Caco-2 (cell line): ENCODE measurements at regions not wholly inside any gene's neighbourhood (a gene's known extent, or its start where the extent isn't known, plus 50 kb on each side); places are given as distances from the start of the nearest gene placed in this dataset.
A peak's percentile ranks its signal among the peaks of the same experiment; 100 is the strongest.

ENCODE experiments used
- BruUV-seq: library from RNA; stranded (reverse); fragments of 400-500 nt; replicated peaks from 2 replicates; lab custom pipeline; 2021; lab: Mats Ljungman, UMichigan
- CTCF ChIA-PET: fragments of 300-600 bp; sonication (Branson Sonifier 250); formaldehyde crosslinking; loops from one replicate; lab custom pipeline; 2022; ENCODE audit warnings: antibody characterized with exemption; lab: Charles Lee
- POLR2A ChIA-PET: fragments of 300-600 bp; sonication (Branson Sonifier 250); formaldehyde crosslinking; loops from one replicate; lab custom pipeline; 2022; ENCODE audit warnings: antibody characterized with exemption; lab: Charles Lee
- DNase-seq, 2 experiments: peaks; one replicate each; pipeline versions ENCODE4 v3.0.0 to v3.0.0-alpha.2; 2020 to 2022
- H3K27me3 ChIP-seq: replicated peaks from 2 replicates; pipeline ENCODE4 v1.6.0; 2011; ENCODE audit warnings: low read length; ENCODE audit not compliant: control insufficient read depth, insufficient read depth
- H3K36me3 ChIP-seq: 2 replicates; pipeline ENCODE4 v1.5.1; 2011; ENCODE audit warnings: low read length; ENCODE audit not compliant: control insufficient read depth, insufficient read depth
- H3K4me1 ChIP-seq: fragments of 250-450 bp; sonication (Bioruptor Pico); 2 replicates; pipeline ENCODE4 v1.5.1; 2020; ENCODE audit warnings: mild to moderate bottlenecking
- H3K4me3 ChIP-seq: 2 replicates; pipeline ENCODE4 v1.5.1; 2011; ENCODE audit warnings: low read depth, mild to moderate bottlenecking, control low read depth, low read length
- H3K9me3 ChIP-seq: fragments of 250-450 bp; sonication (Bioruptor Pico); 2 replicates; pipeline ENCODE4 v1.5.1; 2020; ENCODE audit warnings: mild to moderate bottlenecking, moderate library complexity
- H3K27ac Mint-ChIP-seq: one replicate; pipeline ENCODE4 v1.8.0; 2022; ENCODE audit warnings: mixed read lengths; ENCODE audit not compliant: unreplicated experiment
- H3K27me3 Mint-ChIP-seq: one replicate; pipeline ENCODE4 v1.8.0; 2022; ENCODE audit warnings: mixed read lengths; ENCODE audit not compliant: insufficient read depth, unreplicated experiment
- H3K36me3 Mint-ChIP-seq: one replicate; pipeline ENCODE4 v1.8.0; 2022; ENCODE audit warnings: mild to moderate bottlenecking, mixed read lengths; ENCODE audit not compliant: insufficient read depth, unreplicated experiment
- H3K4me1 Mint-ChIP-seq: one replicate; pipeline ENCODE4 v1.8.0; 2022; ENCODE audit warnings: low read depth, mixed read lengths; ENCODE audit not compliant: unreplicated experiment
- H3K4me3 Mint-ChIP-seq: one replicate; pipeline ENCODE4 v1.8.0; 2022; ENCODE audit warnings: mild to moderate bottlenecking, moderate library complexity, mixed read lengths; ENCODE audit not compliant: unreplicated experiment
- H3K9me3 Mint-ChIP-seq: one replicate; pipeline ENCODE4 v1.8.0; 2022; ENCODE audit warnings: mixed read lengths; ENCODE audit not compliant: unreplicated experiment
- CTCF ChIP-seq, 2 experiments: fragments of 200-600 bp in 1 of 2; IDR thresholded peaks; 1 replicate in 1 of 2; 2 replicates in 1 of 2; pipeline versions ENCODE4 v1.5.1 to v1.8.0; 2011 to 2022; ENCODE audit warnings: antibody characterized with exemption in 1 of 2, control low read depth in 1 of 2, inconsistent platforms in 1 of 2, low read depth in 1 of 2, low read length in 1 of 2, mild to moderate bottlenecking in 1 of 2, moderate library complexity in 1 of 2; ENCODE audit not compliant: insufficient read depth in 1 of 2, severe bottlenecking in 1 of 2, unreplicated experiment in 1 of 2
- intact Hi-C: fragments of 100-400 bp; cut with micrococcal nuclease; formaldehyde crosslinking; loops from one replicate; pipeline ENCODE4 v1.10.0; 2022; ENCODE audit not compliant: unreplicated experiment

- no peaks in the 10 kb centered on the region for H3K36me3 ChIP-seq
- H3K4me3 ChIP-seq, result no peak overlapping the region
- DNase-seq, result peak in 1 of 2 experiments; percentile 25
- intact Hi-C loops, result no loop called here
- peaks cover 8% of the 10 kb centered on the region for H3K9me3 Mint-ChIP-seq
- H3K27me3 ChIP-seq, result no peaks in the 10 kb centered on the region
- no TSS peak for BruUV-seq
- H3K36me3 Mint-ChIP-seq, result peaks cover 6% of the 10 kb centered on the region
- peaks cover 8% of the 10 kb centered on the region for H3K4me1 Mint-ChIP-seq
- H3K27me3 Mint-ChIP-seq, result no peaks in the 10 kb centered on the region
- CTCF ChIA-PET, result no interaction called here
- 0 out of 2 replicates have a peak, but pooled peaks cover 7% of the 10 kb centered on the region for H3K9me3 ChIP-seq
- H3K27ac Mint-ChIP-seq, result no peak overlapping the region
- no peak for TF ChIP-seq CTCF (IDR thresholded peaks at IDR 0.05; ENCODE audit: insufficient read depth in 1 of 2, low read depth in 1 of 2, low read length in 1 of 2, severe bottlenecking in 1 of 2, unreplicated experiment in 1 of 2)
- no peak overlapping the region for H3K4me3 Mint-ChIP-seq
- H3K4me1 ChIP-seq, result no peaks in the 10 kb centered on the region
- POLR2A ChIA-PET, result no interaction called here
Measured at GRCh38 chr2:240355962-240356361, 79.5 kb upstream of the GPC1 start.

- no TSS peak for BruUV-seq
- Histone ChIP-seq H3K36me3 (no peaks in the 10 kb centered on the region), H3K4me3 (no peak overlapping the region), H3K9me3 (0 out of 2 replicates have a peak, but pooled peaks cover 7% of the 10 kb centered on the region), H3K4me1 (no peaks in the 10 kb centered on the region), H3K27me3 (no peaks in the 10 kb centered on the region)
- no peak for TF ChIP-seq CTCF (IDR thresholded peaks at IDR 0.05; ENCODE audit: insufficient read depth in 1 of 2, low read depth in 1 of 2, low read length in 1 of 2, severe bottlenecking in 1 of 2, unreplicated experiment in 1 of 2)
- ChIA-PET CTCF (no interaction called here), POLR2A (no interaction called here)
- Mint-ChIP-seq H3K27ac (no peak overlapping the region), H3K9me3 (peaks cover 14% of the 10 kb centered on the region), H3K4me3 (no peak overlapping the region), H3K4me1 (peaks cover 8% of the 10 kb centered on the region), H3K36me3 (peaks cover 6% of the 10 kb centered on the region), H3K27me3 (no peaks in the 10 kb centered on the region)
- intact Hi-C loops, result no loop called here
- DNase-seq, result peak in 1 of 2 experiments; percentile 23
Measured at GRCh38 chr2:240356700-240357640, 78.5 kb upstream of the GPC1 start.

GRCh38 chr2:240357641-240358012 is 77.8 kb upstream of the GPC1 start:
- POLR2A ChIA-PET, result no interaction called here
- CTCF ChIA-PET, result no interaction called here

More at GRCh38 chr2:240357641-240358012, 77.8 kb upstream of the GPC1 start:
- Mint-ChIP-seq H3K27me3 (no peaks in the 10 kb centered on the region), H3K4me3 (no peak overlapping the region), H3K4me1 (peaks cover 8% of the 10 kb centered on the region), H3K9me3 (peaks cover 14% of the 10 kb centered on the region), H3K27ac (no peak overlapping the region), H3K36me3 (peaks cover 6% of the 10 kb centered on the region)
- no peaks in the 10 kb centered on the region for H3K36me3 ChIP-seq
- no peaks in the 10 kb centered on the region for H3K27me3 ChIP-seq
- intact Hi-C loops, result no loop called here
- no peak overlapping the region for H3K4me3 ChIP-seq
- no TSS peak for BruUV-seq
- no peak for DNase-seq
- 0 out of 2 replicates have a peak, but pooled peaks cover 7% of the 10 kb centered on the region for H3K9me3 ChIP-seq
- no peak for TF ChIP-seq CTCF (IDR thresholded peaks at IDR 0.05; ENCODE audit: insufficient read depth in 1 of 2, low read depth in 1 of 2, low read length in 1 of 2, severe bottlenecking in 1 of 2, unreplicated experiment in 1 of 2)
- no peaks in the 10 kb centered on the region for H3K4me1 ChIP-seq
